ENCODE measurements at regions not wholly inside any gene's neighbourhood (a gene's known extent, or its start where the extent isn't known, plus 50 kb on each side); places are given as distances from the start of the nearest gene placed in this dataset.

GRCh38 chr3:180798197-180798596, 114.3 kb upstream of the FXR1 start:
- Histone ChIP-seq H3K9ac (ENCODE audit: extremely low read depth, low read length, poor library complexity, severe bottlenecking) (no peak overlapping the region), H3K4me3 (ENCODE audit: low read length) (no peak overlapping the region), H3K27ac (ENCODE audit: low read depth, low read length) (no peak overlapping the region), H3K4me1 (ENCODE audit: control insufficient read depth, insufficient read depth, low read length) (no peaks in the 10 kb centered on the region), H3K27me3 (ENCODE audit: control insufficient read depth, insufficient read depth, low read length, poor library complexity, severe bottlenecking) (no peaks in the 10 kb centered on the region), H3K36me3 (ENCODE audit: control insufficient read depth, insufficient read depth, low read length) (no peaks in the 10 kb centered on the region), H3K9me3 (ENCODE audit: control insufficient read depth, low read length) (no peaks in the 10 kb centered on the region)
- no peak overlapping the region for H3K27ac Mint-ChIP-seq
- 80 to 88% methylated on average over 1 to 4 of the region's 4 CpGs for WGBS, 2 experiments (ENCODE audit: insufficient coverage in 1 of 2, insufficient read length in 1 of 2)
- H3K36me3 Mint-ChIP-seq (ENCODE audit: low read depth) = no peaks in the 10 kb centered on the region
- no peak overlapping the region for H3K4me3 Mint-ChIP-seq
- TF ChIP-seq CTCF (conservative IDR thresholded peaks at IDR 0.05) = no peak
- H3K9me3 Mint-ChIP-seq = no peaks in the 10 kb centered on the region
- DNase-seq = no peak
- H3K4me1 Mint-ChIP-seq = no peaks in the 10 kb centered on the region
- H3K27me3 Mint-ChIP-seq (ENCODE audit: insufficient read depth) = no peaks in the 10 kb centered on the region

- H3K9me3 ChIP-seq (ENCODE audit: control insufficient read depth, low read length) = no peaks in the 10 kb centered on the region
- H3K4me3 ChIP-seq (ENCODE audit: low read length) = no peak overlapping the region
- peaks cover 3% of the 10 kb centered on the region for H3K4me1 Mint-ChIP-seq
- no peaks in the 10 kb centered on the region for H3K9me3 Mint-ChIP-seq
- no peaks in the 10 kb centered on the region for H3K4me1 ChIP-seq (ENCODE audit: control insufficient read depth, insufficient read depth, low read length)
- DNase-seq = no peak
- no peak overlapping the region for H3K27ac Mint-ChIP-seq
- no peak overlapping the region for H3K9ac ChIP-seq (ENCODE audit: extremely low read depth, low read length, poor library complexity, severe bottlenecking)
- no peaks in the 10 kb centered on the region for H3K27me3 ChIP-seq (ENCODE audit: control insufficient read depth, insufficient read depth, low read length, poor library complexity, severe bottlenecking)
- no peaks in the 10 kb centered on the region for H3K36me3 Mint-ChIP-seq (ENCODE audit: low read depth)
- no peak overlapping the region for H3K4me3 Mint-ChIP-seq
- no peak overlapping the region for H3K27ac ChIP-seq (ENCODE audit: low read depth, low read length)
- no peaks in the 10 kb centered on the region for H3K36me3 ChIP-seq (ENCODE audit: control insufficient read depth, insufficient read depth, low read length)
- H3K27me3 Mint-ChIP-seq (ENCODE audit: insufficient read depth) = no peaks in the 10 kb centered on the region
- TF ChIP-seq CTCF (conservative IDR thresholded peaks at IDR 0.05) = peak; percentile 83
Observed at GRCh38 chr3:180802837-180803236, 109.6 kb upstream of the FXR1 start.

GRCh38 chr3:180804916-180805315, 107.6 kb upstream of the FXR1 start:
- Mint-ChIP-seq H3K9me3 (no peaks in the 10 kb centered on the region), H3K4me3 (no peak overlapping the region), H3K27me3 (ENCODE audit: insufficient read depth) (no peaks in the 10 kb centered on the region), H3K4me1 (peaks cover 3% of the 10 kb centered on the region), H3K27ac (peak overlapping the region; percentile 92), H3K36me3 (ENCODE audit: low read depth) (no peaks in the 10 kb centered on the region)
- Histone ChIP-seq H3K36me3 (ENCODE audit: control insufficient read depth, insufficient read depth, low read length) (no peaks in the 10 kb centered on the region), H3K9ac (ENCODE audit: extremely low read depth, low read length, poor library complexity, severe bottlenecking) (peak overlapping the region; percentile 42), H3K4me1 (ENCODE audit: control insufficient read depth, insufficient read depth, low read length) (no peaks in the 10 kb centered on the region), H3K27me3 (ENCODE audit: control insufficient read depth, insufficient read depth, low read length, poor library complexity, severe bottlenecking) (no peaks in the 10 kb centered on the region), H3K9me3 (ENCODE audit: control insufficient read depth, low read length) (no peaks in the 10 kb centered on the region), H3K4me3 (ENCODE audit: low read length) (no peak overlapping the region), H3K27ac (ENCODE audit: low read depth, low read length) (peak overlapping the region; percentile 69)
- DNase-seq = peak; percentile 85
- WGBS, 2 experiments (ENCODE audit: insufficient coverage in 1 of 2, insufficient read length in 1 of 2) = 11 to 28% methylated on average over 2 to 6 of the region's 6 CpGs
- peak; percentile 77 for TF ChIP-seq CTCF (conservative IDR thresholded peaks at IDR 0.05)

Measured in endodermal cell (in vitro differentiated cells).